B cell (primary cell): ENCODE measurements at regions not wholly inside any gene's neighbourhood (a gene's known extent, or its start where the extent isn't known, plus 50 kb on each side); places are given as distances from the start of the nearest gene placed in this dataset.

Source experiments
- ATAC-seq: fragments of 200-7000 bp; cut with Tn5 transposase; one replicate; pipeline ENCODE4 v1.10.0; 2021; ENCODE audit warnings: low read depth, mild to moderate bottlenecking, moderate number of reproducible peaks, moderate library complexity
- CTCF ChIA-PET: fragments of 350-600 bp; sonication (Branson Sonifier 250); formaldehyde crosslinking; loops from one replicate; lab custom pipeline; 2021; ENCODE audit warnings: antibody characterized with exemption, inconsistent platforms; lab: Charles Lee
- POLR2A ChIA-PET: fragments of 350-600 bp; sonication (Branson Sonifier 250); formaldehyde crosslinking; loops from one replicate; lab custom pipeline; 2021; ENCODE audit warnings: antibody characterized with exemption; lab: Charles Lee
- DNase-seq: peaks from one replicate; pipeline ENCODE4 v3.0.0; 2013
- H2AFZ ChIP-seq: 2 replicates; pipeline ENCODE4 v1.6.1; 2012; ENCODE audit warnings: mild to moderate bottlenecking, low read depth, low read length; ENCODE audit not compliant: insufficient read depth, poor library complexity, severe bottlenecking
- H3K27ac ChIP-seq, 2 donors: 1 replicate in 1 of 2; 2 replicates in 1 of 2; pipeline ENCODE4 v1.5.1; 2012 to 2013; ENCODE audit warnings: low read length in 2 of 2, mild to moderate bottlenecking in 2 of 2, moderate library complexity in 1 of 2
- H3K27me3 ChIP-seq, 4 experiments: fragments of 200-600 bp in 1 of 4; sonication (generic) in 1 of 4; replicated peaks in 1 of 4; 1 replicate in 2 of 4; 2 replicates in 2 of 4; pipeline versions ENCODE4 v1.6.1 to v1.7.0; 2013 to 2016; ENCODE audit warnings: low read length in 3 of 4, mild to moderate bottlenecking in 2 of 4, mixed read lengths in 1 of 4, moderate library complexity in 1 of 4; ENCODE audit not compliant: insufficient read depth in 4 of 4, control insufficient read depth in 3 of 4; ENCODE audit errors: control extremely low read depth in 1 of 4
- H3K36me3 ChIP-seq, 2 experiments: replicated peaks in 1 of 2; 1 replicate in 1 of 2; 2 replicates in 1 of 2; pipeline versions ENCODE4 v1.6.1 to v1.7.1; 2013; ENCODE audit warnings: low read length in 1 of 2; ENCODE audit not compliant: insufficient read depth in 2 of 2, control insufficient read depth in 1 of 2; ENCODE audit errors: control extremely low read depth in 1 of 2, extremely low read depth in 1 of 2
- H3K4me1 ChIP-seq, 2 donors: fragments of 200-600 bp in 1 of 2; sonication (generic) in 1 of 2; 1 replicate in 1 of 2; 2 replicates in 1 of 2; pipeline versions ENCODE4 v1.5.1 to v1.6.1; 2013 to 2017; ENCODE audit warnings: low read length in 2 of 2; ENCODE audit not compliant: control insufficient read depth in 2 of 2, insufficient read depth in 2 of 2
- H3K4me2 ChIP-seq: replicated peaks from 2 replicates; pipeline ENCODE3; 2012; ENCODE audit warnings: mild to moderate bottlenecking, low read depth, low read length; ENCODE audit not compliant: poor library complexity, severe bottlenecking
- H3K4me3 ChIP-seq, 5 experiments: fragments of 200-600 bp in 1 of 5; sonication (generic) in 1 of 5; 1 replicate in 3 of 5; 2 replicates in 2 of 5; pipeline versions ENCODE4 v1.5.1 to v1.7.0; 2011 to 2016; ENCODE audit warnings: low read length in 4 of 5, mild to moderate bottlenecking in 4 of 5, low read depth in 2 of 5, control low read depth in 1 of 5, moderate library complexity in 1 of 5; ENCODE audit not compliant: insufficient read depth in 1 of 5; ENCODE audit errors: control extremely low read depth in 1 of 5, extremely low read depth in 1 of 5
- H3K79me2 ChIP-seq: fragments of 200-600 bp; sonication (generic); one replicate; pipeline ENCODE4 v1.6.0; 2016; ENCODE audit warnings: low read length; ENCODE audit not compliant: control insufficient read depth, insufficient read depth
- H3K9ac ChIP-seq: fragments of 200-600 bp; sonication (generic); 2 replicates; pipeline ENCODE4 v1.6.1; 2017; ENCODE audit warnings: mild to moderate bottlenecking, low read length, moderate library complexity
- H3K9me3 ChIP-seq, 3 donors: one replicate each; pipeline versions ENCODE4 v1.6.1 to v1.7.1; 2013; ENCODE audit warnings: low read length in 2 of 3; ENCODE audit not compliant: control insufficient read depth in 2 of 3, insufficient read depth in 1 of 3; ENCODE audit errors: control extremely low read depth in 1 of 3
- H4K20me1 ChIP-seq: 2 replicates; pipeline ENCODE4 v1.6.0; 2012; ENCODE audit warnings: mild to moderate bottlenecking, low read length; ENCODE audit not compliant: insufficient read depth, control insufficient read depth, poor library complexity, severe bottlenecking
- H3K27ac Mint-ChIP-seq: one replicate; pipeline ENCODE4 v1.8.0; 2021; ENCODE audit warnings: mixed read lengths
- H3K27me3 Mint-ChIP-seq: one replicate; pipeline ENCODE4 v1.8.0; 2021; ENCODE audit warnings: mixed read lengths
- H3K4me1 Mint-ChIP-seq: one replicate; pipeline ENCODE4 v1.8.0; 2021; ENCODE audit warnings: mixed read lengths
- H3K4me3 Mint-ChIP-seq: one replicate; pipeline ENCODE4 v1.8.0; 2021; ENCODE audit warnings: mixed read lengths
- H3K9me3 Mint-ChIP-seq: one replicate; pipeline ENCODE4 v1.8.0; 2022; ENCODE audit warnings: mixed read lengths; ENCODE audit not compliant: insufficient read depth
- CTCF ChIP-seq: fragments of 200-600 bp; IDR thresholded peaks from one replicate; pipeline ENCODE4 v1.8.0; 2022; ENCODE audit warnings: antibody characterized with exemption, mild to moderate bottlenecking
- EZH2 ChIP-seq: IDR thresholded peaks from 2 replicates; pipeline ENCODE4 v1.6.1; 2012; ENCODE audit warnings: borderline replicate concordance, low read depth, mild to moderate bottlenecking, moderate library complexity, low read length; ENCODE audit not compliant: insufficient read depth, poor library complexity, severe bottlenecking
- WGBS: methylation state at CpG from one replicate; pipeline ENCODE4 v1.1.5; 2013; ENCODE audit warnings: missing lambda C conversion rate; ENCODE audit not compliant: insufficient coverage; 5-methylcytosine and 5-hydroxymethylcytosine counted together
- intact Hi-C: fragments of 100-400 bp; cut with micrococcal nuclease; formaldehyde crosslinking; loops from one replicate; pipeline ENCODE4 v1.10.0; 2022

DNA sequence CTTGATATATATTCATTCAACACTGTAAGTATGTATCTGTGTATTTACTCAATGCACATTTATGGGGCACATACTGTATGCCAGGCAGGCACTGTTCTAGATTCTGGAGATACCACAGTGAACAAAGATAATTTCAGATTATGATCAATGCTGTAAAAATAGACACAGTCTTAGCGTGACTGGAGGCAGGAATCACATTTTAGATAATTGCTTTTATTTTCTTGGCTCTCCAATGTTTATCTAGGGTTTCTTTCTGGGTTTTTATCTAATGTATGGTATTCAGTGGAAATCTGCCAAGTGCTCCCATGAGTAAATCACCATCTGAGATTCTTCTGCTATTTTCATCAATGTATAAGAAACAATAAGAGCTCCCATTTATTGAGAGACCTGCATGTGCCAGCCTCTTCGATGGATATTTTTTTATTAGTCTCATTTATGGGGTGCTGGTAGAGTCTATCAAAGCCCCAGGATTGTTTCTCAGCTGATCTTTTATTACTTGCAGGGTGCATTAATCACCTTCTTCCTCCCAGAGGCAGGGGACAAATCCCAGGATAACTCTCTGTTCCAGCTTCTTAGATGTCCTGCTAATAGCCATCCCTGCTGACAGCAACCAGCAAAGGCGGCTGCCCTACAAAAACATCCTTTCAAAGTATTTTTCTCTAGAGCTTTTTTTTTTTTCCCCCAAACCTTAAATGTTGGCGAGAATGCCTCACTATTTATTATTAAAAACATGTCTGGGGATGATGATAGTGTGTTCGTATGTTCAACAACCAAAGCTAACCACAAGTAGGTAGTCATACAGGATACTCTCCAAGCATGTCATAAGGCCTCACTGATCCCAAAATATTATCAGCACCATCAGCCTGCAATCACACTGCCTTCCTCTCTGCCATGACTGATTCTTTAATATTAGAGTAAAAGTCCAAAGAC lies 331.0 kb upstream of the RASGRP1 start:
- intact Hi-C loops: no loop called here
- DNase-seq: no peak
- no peak overlapping the region for H3K27ac Mint-ChIP-seq
- Histone ChIP-seq H3K36me3 (no peaks in the 10 kb centered on the region), H3K27ac (no peak overlapping the region), H3K4me3 (no peak overlapping the region), H3K9me3 (no peaks in the 10 kb centered on the region), H3K27me3 (no peaks in the 10 kb centered on the region), H4K20me1 (no peaks in the 10 kb centered on the region), H3K4me2 (no peak overlapping the region), H3K4me1 (no peaks in the 10 kb centered on the region), H3K79me2 (no peaks in the 10 kb centered on the region), H3K9ac (no peak overlapping the region), H2AFZ (no peak overlapping the region)
- TF ChIP-seq EZH2 (no peak), CTCF (no peak)
- ChIA-PET CTCF (no interaction called here), POLR2A (no interaction called here)
- WGBS: 100% methylated on average over 1 of the region's 5 CpGs
- H3K4me3 Mint-ChIP-seq: no peak overlapping the region
- peaks cover 10% of the 10 kb centered on the region for H3K27me3 Mint-ChIP-seq
- ATAC-seq: no peak
- H3K9me3 Mint-ChIP-seq: no peaks in the 10 kb centered on the region
- H3K4me1 Mint-ChIP-seq: no peaks in the 10 kb centered on the region

DNA sequence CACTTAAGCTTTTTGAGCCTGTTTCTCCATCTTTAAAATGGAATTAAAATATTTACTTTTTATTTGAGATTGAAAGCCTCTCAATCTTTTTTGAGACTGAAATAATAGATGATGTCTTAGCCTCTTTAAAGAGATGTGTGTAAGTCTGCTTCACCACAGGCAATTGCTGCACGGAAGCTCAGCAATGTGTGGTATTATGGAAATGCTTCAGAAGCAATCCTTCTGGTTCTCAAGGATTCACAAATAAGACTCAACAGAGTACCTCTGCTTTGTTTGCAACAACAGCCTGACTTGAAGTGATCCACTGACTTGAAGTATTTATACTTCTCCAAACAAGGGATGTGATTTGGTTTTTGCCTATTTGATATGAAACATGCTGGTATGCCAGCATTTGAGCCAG lies 332.0 kb upstream of the RASGRP1 start:
- Histone ChIP-seq H2AFZ (no peak overlapping the region), H3K4me1 (no peaks in the 10 kb centered on the region), H3K9me3 (no peaks in the 10 kb centered on the region), H3K9ac (no peak overlapping the region), H3K36me3 (no peaks in the 10 kb centered on the region), H3K27me3 (no peaks in the 10 kb centered on the region), H3K4me3 (no peak overlapping the region), H3K4me2 (no peak overlapping the region), H3K79me2 (no peaks in the 10 kb centered on the region), H3K27ac (no peak overlapping the region), H4K20me1 (no peaks in the 10 kb centered on the region)
- Mint-ChIP-seq H3K27me3 (peaks cover 10% of the 10 kb centered on the region), H3K27ac (no peak overlapping the region), H3K4me1 (no peaks in the 10 kb centered on the region), H3K9me3 (no peaks in the 10 kb centered on the region), H3K4me3 (no peak overlapping the region)
- no peak for ATAC-seq
- WGBS: no CpG with 5 or more reads among the region's 1 CpG
- ChIA-PET CTCF (no interaction called here), POLR2A (no interaction called here)
- TF ChIP-seq CTCF: no peak
- no peak for TF ChIP-seq EZH2
- intact Hi-C loops: no loop called here
- DNase-seq: no peak
